NCI-H2029 (cell line): ENCODE measurements at regions not wholly inside any gene's neighbourhood (a gene's known extent, or its start where the extent isn't known, plus 50 kb on each side); places are given as distances from the start of the nearest gene placed in this dataset.

Experiments used
- DNase-seq: peaks from one replicate; lab custom pipeline; 2025; lab: John Stamatoyannopoulos, UW

DNA sequence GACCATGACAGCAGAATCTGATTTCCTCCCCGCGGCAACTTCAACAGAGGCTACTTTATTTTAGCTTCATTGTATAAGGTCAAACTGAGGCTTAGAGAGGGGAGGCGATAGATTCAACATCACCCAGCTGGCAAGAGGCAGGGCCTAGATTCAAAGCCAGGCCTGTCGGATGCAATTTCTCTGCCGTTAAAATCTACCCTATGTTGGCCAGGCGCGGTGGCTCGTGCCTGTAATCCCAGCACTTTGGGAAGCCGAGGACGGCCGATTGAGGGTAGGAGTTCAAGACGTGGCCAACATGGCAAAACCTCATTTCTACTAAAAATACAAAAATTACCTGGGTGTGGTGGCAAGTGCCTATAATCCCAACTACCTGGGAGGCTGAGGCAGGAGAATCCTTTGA is 182.2 kb downstream of the BCOR start:
- no peak for DNase-seq

DNA sequence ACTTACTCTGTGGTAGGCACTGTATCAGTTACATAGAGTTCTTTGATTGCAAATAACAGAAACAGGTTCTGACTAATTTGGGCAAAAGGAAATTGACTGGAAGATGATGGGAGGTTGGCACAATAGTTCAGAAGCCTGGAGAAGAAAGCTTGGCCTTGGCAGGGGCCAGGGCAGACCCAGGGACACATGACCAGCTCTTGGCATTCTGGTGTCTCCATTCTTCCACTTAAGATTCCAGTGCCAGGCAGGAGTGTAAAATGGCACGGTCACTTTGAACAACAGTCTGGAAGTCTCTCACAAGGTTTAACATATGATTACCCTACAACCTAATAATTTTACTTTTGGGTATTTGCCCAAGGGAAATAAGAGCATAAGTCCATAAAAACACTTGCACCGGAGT is 175.9 kb downstream of the BCOR start:
- DNase-seq = no peak

DNA sequence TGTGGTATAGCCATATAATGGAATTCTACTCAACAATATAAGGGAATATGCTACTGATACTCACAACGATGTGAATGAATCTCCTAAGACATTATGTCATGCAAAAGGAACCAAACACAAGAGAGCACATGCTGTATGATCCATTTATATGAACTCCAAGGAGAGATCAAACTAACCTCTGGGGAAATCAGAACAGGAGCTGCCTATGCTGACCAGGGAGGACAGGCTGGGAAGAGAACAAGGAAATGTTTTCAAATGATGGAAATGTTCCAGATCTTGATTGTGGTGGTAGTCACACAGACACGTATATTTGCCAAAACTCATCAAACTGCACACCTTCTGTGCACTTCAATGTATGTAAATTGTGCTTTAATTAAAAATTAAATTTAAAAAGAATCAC is 175.3 kb downstream of the BCOR start:
- DNase-seq = no peak

DNA sequence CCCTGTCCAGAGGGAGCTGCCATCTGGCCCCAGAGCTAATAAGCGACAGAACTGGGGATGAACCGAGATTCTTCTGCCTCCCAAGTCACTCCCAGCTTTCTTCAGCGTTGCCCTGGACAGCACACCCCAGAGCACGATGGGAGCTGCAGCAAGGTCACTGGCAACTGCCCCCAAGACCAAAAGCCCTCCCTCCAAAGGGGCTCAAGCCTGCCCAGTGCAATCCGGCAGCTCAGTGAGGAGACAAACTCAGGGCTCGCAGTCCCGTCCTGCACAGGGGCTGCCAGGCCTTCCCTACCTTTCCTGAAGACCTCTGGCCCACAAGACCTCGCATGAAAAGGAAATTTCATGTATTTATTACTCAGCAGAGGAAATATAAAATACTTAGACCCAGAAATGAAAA is 174.8 kb downstream of the BCOR start:
- no peak for DNase-seq

DNA sequence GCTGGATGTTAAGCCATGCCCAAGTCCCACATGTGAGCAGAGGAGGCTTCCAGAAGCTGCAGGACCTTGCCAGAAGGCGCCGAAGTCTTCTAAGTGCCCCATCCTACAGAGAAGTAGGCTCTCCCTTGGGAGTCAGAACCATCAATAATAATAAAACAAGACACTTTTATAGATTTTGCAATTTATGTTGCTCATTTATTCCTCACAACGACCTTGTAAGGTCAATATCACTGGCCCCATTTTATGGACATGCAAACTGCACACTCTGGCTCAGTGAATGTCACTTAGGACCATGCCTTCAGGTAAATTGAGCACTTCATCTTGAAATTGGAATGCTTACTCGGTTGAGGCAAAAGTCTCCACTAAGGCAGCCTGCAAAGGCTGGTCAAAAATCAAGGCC is 170.4 kb downstream of the BCOR start:
- DNase-seq = no peak

DNA sequence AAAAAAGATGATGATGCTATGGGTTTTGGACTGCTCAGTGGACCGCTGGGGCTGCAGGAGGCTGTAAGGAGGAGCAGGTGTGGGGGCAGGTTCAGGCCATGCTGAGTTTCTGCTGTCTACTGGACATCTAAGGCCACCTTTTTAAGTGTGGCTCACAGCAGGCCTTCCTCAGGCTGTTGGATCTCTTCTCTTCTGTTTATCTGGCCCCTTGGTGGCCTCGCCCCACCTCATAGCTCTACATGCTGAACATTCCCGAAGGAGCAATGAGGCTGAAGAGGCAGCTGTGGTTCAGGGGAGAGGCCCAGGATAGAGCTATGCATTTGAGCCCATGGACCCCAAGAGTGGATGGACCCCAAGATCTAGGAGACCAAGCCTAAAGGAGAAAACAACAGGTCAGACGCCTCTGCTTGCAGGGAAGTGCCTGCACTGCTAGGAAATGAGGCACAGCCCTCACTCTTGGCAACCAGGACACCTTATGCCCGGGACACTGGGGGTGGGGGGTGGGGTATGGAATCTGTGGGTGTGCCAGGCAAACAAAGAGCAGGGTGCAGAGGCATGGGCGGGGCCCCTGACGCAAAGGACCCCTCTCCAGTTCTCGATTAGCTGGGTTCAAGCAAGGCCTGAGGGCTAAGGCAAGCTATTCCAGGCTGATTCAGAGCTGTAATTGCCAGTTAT is 168.9 kb downstream of the BCOR start:
- DNase-seq = no peak

DNA sequence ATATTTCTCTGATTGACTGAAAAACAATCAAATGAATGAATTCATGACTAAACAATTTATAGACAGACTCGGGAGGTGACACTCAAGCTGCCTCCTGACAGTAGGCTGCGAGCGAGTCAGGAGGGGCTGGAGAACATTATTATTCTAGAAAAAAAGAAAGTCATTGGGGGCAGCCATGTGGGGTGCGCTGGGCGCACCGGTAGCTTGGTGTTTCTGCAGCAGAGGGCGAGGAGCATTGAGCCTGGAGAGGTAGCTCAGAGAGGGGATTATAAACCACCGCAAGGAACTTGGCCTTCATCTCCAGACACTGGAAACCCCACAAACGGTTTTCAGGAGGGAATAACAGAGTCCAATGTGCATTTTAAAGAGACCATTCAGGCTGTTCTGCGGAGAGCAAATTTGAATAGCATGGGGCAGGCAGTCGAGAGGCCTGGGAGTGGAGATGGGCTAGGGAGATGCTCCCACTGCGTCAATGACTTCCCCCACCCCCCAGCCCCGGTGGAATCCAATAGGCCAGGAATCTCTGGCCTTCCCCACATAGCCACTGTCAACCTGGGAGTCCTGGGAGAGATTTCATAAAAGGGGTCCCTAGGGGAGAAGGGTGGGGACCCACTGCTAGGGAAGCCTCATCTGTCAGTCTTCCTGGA is 168.3 kb downstream of the BCOR start:
- no peak for DNase-seq

DNA sequence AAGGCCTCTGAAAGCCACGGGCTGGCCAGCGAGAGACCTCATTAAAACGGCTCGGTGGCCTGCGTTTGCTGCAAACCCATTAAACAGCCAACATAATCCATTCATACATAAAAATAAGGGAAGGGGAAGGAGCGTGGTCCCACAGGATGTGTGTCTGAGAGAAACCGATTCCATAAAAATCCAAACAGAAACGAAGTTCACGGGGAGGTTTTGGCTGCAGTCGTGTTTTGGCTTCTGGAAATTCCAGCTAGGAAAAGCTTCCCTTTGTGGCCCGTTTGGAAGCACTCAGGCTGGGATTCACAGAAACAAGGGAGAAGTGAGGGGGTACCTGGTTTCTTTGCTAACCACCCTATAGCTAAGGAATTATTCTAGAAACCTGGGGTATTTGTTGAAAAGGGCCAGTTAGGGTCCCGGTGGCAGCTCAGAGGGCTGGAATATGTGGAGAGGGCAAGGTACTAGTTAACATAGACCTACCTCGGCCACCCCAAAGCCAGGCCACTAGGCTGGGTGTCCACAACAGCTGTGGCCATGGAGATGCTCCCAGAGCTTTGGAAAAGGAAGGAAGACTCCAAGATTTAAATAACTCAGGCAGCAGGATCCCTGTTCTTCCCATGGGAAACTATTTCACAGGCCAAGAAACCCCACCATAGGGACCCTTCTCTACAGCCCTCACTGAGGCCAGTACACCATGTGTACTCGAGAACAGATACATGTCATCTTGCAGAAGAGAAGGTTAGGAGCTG is 166.8 kb downstream of the BCOR start:
- DNase-seq = no peak

DNA sequence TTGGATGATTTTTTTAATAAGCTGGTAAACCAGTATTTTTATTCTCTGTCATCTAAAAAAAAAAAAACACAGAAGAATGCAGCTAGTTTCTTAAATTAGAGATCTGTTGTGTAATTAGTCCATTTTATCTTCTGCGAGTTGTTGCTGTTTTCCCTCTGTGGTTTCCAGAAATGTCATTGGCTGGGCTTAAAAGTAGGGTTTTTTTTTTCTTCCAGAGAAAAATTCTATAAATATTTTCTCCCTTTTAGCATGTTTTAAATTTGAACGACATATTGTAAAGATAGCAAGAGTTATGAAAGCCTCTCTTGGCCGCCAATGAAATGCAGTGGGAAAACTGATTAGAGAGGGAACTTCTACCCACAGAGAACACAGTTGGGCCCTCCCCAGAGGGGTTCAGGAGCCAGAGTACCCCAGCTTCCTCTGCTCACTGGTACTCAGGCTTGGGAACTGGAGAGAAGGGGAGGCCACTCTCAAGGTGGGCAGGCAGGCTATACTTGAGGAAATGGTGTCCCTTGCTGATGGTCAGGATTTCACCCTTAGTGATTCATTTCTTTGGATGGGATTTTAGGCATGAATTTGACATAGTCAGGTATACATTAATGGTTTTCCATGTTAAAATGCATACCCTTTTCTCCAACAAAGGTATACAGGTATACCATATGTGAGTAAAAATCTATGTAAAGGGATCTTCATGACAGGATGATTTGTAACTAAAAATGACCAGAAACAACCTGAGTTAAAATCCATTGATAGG is 166.1 kb downstream of the BCOR start:
- no peak for DNase-seq

DNA sequence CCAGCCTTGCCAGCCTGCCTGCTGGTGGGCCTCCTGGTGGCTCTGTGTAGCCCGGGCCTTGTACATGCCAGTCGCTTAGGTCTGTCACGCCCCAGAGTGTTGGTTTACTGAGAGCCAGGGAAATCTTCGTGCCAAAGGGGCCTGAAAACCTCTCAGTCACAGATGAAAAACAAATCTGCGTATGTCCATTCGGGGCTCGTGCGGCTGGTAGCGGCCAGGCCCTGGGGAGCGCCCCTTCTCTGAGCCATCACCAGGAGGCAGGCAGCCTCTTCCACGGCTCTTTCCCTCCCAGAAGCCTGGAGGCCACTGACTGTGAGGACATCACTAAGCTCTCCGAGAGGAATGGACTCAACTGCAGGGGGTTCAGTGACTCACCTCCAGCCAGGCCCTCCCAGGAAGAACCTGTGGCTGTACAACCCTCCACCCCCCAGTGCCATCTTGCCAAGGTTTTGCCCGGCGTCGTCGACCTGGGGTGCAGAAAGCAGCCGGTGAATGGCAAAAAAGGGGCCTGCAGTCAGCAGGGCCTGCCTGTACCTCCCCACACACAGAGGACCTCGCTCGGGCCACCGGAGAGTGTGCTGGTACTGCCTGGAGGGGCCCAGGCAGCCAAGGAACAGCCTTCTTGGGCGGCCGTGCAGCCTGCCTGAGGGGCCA is 162.2 kb downstream of the BCOR start:
- DNase-seq = no peak

DNA sequence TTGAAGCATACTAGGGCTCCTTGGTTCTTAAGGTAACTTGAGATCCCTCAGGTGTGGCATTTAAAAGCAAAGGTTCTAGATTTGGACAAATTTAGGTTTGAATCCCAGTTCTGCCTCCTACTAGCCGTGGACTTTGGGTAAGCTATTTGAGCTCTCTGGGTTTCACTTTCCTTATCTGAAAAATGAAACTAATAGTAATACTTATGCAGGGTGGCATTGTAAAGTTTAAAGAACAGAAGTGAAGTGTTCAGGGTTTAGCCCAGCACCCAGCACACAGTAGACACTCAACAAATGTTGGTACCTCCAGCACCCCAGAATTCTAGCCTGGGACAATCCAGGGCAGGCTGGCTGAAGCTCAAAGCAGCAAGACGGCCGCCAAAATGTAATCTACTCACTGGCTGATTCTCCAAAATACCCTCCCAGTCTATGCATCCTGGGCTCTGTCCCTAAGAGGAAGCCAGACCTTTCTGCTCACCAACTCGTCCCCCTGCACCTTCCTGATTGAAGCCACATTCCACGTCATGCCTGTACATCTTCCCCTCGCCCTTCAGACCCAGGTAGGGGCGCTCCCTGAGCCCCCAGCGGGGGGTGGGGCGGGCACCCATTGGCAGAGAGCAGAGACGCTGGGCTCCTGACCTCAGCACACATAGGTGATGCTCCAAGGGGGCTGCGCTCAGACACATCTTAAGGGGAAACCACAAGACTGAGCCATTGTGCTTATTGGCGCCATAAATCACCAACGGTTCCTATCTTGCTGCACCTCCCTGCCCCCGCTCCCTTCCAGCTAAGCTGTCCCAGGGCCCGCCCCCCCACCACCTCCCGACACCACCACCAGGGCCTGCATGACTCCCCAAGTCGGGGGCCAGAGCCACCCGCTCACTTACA is 160.6 kb downstream of the BCOR start:
- DNase-seq = no peak

DNA sequence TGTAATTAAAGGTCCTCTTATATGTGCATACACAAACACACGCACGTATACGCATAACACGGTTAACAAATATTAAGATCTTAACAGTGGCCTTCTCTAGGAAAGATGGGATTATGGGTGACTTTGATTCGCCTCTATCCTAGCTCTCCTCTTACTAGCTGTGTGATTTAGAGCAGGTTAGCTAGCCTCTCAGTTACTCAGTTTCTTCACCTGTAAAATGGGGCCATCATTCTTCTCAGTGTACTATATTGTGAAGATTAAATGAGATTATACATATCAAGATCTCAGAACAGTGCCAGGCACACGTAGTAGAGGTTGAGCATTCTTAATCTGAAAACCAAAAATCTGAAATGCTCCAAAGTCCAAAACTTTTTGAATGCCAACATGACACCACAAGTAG is 159.3 kb downstream of the BCOR start:
- DNase-seq = no peak

DNA sequence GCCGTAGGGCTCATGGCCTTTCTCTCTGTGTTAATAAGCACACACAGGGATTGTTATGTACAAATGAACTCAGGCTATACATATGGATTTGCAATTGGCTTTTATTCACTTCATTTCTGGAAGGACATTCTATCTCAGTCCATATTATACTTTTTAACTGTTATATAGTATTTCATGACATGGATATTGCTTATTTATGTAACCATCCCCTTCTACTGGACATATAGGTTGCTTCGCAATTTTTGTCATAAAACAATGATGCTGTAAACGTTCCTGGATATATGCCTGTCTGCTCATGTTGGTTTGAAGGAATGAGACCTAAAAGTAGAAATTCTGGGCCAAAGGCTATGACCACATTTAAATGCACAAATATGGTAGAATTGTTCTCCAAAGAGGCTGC is 158.1 kb downstream of the BCOR start:
- no peak for DNase-seq

DNA sequence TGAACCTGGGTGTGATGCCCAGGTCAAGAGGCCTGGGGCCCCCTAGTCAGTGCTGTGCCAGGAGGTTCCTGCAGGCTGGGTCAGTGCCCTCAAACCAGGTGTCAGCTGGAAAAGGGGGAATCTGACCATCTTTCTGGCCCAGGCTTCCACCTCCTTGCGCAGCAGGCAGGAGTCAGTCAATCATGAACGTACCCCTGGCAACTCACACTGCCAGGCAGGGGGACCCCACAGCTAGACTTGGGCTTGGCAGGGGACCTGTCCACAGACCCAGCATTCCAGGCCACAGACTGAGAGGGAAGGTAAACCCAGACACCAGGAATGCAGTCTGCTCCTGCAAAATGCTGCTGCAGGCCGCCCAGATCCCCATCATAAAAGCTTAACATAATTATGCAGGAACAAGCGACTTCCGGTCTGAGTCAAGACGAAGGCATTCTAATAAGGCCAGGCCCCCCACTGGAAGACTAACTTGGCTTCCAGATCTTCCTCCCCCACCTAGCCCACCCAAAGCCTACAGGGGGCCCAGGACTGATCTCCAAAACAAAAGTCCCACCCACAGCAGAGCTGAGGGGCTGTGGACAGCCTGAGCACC is 156.3 kb downstream of the BCOR start:
- DNase-seq = no peak

DNA sequence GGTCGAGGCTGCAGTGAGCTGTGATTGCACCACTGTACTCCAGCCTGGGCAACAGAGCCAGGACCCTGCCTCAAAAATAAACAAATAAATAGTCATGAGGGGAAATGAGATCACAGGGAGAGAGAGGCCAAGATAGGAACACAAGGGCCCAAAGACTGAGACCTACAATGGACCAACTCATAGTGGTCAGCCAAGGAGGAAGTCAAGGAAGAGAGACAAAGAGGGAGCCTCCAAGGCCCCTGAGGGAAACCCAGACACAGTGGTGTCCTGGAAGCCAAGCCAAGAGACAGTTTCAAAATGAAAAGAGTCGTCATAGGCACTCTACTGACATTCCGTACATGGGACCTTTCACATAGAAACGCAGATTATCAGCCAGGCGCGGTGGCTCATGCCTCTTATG is 153.3 kb downstream of the BCOR start:
- DNase-seq = no peak

DNA sequence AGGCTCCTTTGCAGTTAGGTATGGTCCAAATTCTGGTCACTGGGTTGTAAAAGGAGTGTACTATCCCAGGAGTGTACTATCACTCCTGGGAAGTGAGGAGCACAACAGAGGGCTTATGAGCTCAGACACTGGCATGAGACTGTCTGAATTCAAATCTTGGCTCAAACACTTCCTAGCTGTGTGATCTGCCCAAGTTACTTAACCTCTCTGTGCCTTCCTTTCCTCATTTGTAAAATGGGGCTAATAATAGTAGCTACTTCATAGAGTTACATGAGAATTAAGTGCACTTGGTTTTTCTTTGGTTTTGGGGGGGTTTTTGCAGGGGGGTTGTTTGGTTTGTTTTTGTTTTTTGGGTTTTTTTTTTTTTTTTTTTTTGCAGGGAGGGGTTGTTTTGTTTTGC is 152.0 kb downstream of the BCOR start:
- DNase-seq = no peak

DNA sequence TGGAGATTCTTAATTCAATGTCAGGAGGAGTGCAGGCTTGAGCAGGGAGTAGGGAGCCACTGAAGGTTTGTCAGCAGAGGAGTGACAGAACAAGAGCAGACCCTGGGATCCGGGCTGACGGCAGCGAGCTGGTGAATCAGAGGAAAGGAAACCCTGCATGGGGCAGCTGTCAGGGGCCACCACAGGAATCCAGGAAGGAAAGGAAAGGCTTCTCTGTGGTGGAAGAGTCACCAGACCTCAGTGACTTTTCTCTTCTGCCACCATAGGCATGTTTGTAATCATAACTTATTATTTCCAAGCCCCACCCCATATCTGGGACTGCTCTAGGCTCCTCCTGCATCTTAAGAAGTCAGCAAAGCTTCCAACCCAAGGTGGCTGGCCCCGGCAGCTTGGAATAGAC is 150.9 kb downstream of the BCOR start:
- no peak for DNase-seq

DNA sequence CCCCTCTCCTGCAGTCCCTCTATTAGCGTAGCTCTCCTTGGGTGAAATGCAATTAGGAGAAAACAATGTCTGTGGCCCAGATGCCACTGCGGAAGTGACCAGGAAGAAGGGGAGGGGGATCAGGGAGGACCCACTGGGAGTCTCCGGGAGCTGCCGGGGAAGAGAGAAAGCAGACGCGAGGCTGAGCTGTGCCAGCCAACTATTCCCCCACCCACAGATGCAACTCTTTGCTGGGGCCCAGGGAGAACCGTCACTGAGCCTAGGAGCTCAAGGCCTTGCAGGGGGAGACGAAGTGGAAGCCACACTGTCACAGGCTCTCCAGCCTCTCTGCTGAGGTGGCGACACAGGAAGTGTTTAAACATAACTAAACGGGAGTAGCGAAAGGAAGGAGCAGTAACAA is 149.2 kb downstream of the BCOR start:
- peak; percentile 34 for DNase-seq

DNA sequence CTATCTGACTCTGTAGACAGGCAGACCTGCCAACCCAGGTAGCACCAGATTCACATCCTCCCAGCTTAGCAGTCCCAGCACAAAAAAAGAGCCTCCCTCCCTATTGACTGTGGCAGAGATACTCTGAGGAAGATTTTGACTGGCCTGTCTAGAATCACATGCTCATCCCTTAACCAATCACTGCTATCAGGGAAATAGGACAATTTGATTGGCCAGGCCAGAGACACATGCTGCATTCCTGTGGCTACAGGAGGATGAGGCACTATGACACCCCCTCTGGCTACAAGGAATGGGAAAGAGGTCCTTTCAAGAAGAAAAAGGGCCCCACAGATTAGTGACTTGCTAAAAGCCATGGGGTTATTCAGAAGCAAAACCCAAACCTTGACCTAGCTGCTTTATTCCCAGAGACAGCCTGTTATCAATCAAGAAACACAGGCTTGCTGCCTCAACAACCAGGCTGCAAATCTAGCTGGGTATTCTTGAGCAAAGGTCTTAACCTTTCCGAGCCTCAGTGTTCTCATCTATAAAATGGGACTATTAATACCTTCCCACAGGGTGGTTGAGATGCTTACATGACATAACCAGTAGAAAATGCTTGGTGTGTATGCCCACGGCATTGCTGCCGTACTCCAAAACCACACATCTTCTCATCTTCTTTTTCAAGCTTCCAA is 147.6 kb downstream of the BCOR start:
- DNase-seq = no peak

DNA sequence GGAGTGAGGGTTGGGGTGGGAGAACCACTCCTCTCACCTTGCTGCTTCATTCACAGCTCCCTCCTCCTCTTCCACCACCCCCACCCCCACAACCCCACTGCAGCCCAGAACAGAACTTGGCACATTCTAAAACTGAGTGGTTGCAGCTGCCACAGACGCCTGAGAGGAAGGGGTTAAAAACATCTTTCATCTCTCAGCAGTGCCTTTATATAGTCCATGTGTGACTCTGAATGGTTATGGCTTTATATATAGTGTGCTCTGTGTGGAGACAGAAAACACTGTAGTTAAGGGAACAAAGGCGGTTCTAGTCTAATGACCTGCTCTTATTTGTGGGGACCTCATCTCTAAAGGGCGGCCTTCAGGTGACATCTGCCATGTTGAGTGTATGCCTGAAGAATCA is 144.8 kb downstream of the BCOR start:
- peak; percentile 47 for DNase-seq
